SKM-1 (cell line): ENCODE measurements at regions not wholly inside any gene's neighbourhood (a gene's known extent, or its start where the extent isn't known, plus 50 kb on each side); places are given as distances from the start of the nearest gene placed in this dataset.
"Not testable (repeated sequence)": the region's sequence is repeated elsewhere in the genome, so short reads cannot be mapped to it uniquely, and the experiment has no call there.

Experiments
- DNase-seq: peaks from one replicate; lab custom pipeline; 2025; ENCODE audit not compliant: unreplicated experiment; lab: John Stamatoyannopoulos, UW

- DNase-seq, result no peak
Measured at GRCh38 chr1:213622365-213623063, 365.3 kb upstream of the PROX1 start.

GRCh38 chr1:213623064-213623581 lies 364.6 kb upstream of the PROX1 start:
- no peak for DNase-seq

- no peak for DNase-seq
Measured at GRCh38 chr1:213623862-213624261, 363.9 kb upstream of the PROX1 start.

GRCh38 chr1:213636778-213637177 lies 351.0 kb upstream of the PROX1 start:
- not testable (repeated sequence) for DNase-seq

GRCh38 chr1:213641312-213641711 lies 346.5 kb upstream of the PROX1 start:
- DNase-seq, result no peak

GRCh38 chr1:213643360-213643759 lies 344.4 kb upstream of the PROX1 start:
- DNase-seq, result no peak

GRCh38 chr1:213647864-213648650 lies 339.7 kb upstream of the PROX1 start:
- no peak for DNase-seq

- no peak for DNase-seq
Measured at GRCh38 chr1:213649373-213649772, 338.4 kb upstream of the PROX1 start.

- no peak for DNase-seq
Measured at GRCh38 chr1:213650603-213651002, 337.2 kb upstream of the PROX1 start.

GRCh38 chr1:213651077-213651476 lies 336.7 kb upstream of the PROX1 start:
- DNase-seq, result no peak

GRCh38 chr1:213652109-213652508 lies 335.7 kb upstream of the PROX1 start:
- DNase-seq, result no peak

GRCh38 chr1:213656039-213656438 lies 331.7 kb upstream of the PROX1 start:
- DNase-seq, result no peak

- DNase-seq, result no peak
Measured at GRCh38 chr1:213656503-213656902, 331.3 kb upstream of the PROX1 start.

- no peak for DNase-seq
Measured at GRCh38 chr1:213657013-213657412, 330.8 kb upstream of the PROX1 start.

- DNase-seq, result no peak
Measured at GRCh38 chr1:213657879-213658278, 329.9 kb upstream of the PROX1 start.

- no peak for DNase-seq
Measured at GRCh38 chr1:213658457-213658856, 329.3 kb upstream of the PROX1 start.

- no peak for DNase-seq
Measured at GRCh38 chr1:213659580-213660547, 327.9 kb upstream of the PROX1 start.

GRCh38 chr1:213661302-213661701 lies 326.5 kb upstream of the PROX1 start:
- DNase-seq, result no peak

GRCh38 chr1:213666113-213666512 lies 321.7 kb upstream of the PROX1 start:
- DNase-seq, result no peak

GRCh38 chr1:213666922-213667321 lies 320.9 kb upstream of the PROX1 start:
- DNase-seq, result no peak

GRCh38 chr1:213669512-213669911 lies 318.3 kb upstream of the PROX1 start:
- no peak for DNase-seq
